ENCODE measurements at regions not wholly inside any gene's neighbourhood (a gene's known extent, or its start where the extent isn't known, plus 50 kb on each side); places are given as distances from the start of the nearest gene placed in this dataset.
A peak's percentile ranks its signal among the peaks of the same experiment; 100 is the strongest.
"Not testable (repeated sequence)": the region's sequence is repeated elsewhere in the genome, so short reads cannot be mapped to it uniquely, and the experiment has no call there.

GRCh38 chr15:94844538-94845389 is 613.4 kb downstream of the MCTP2 start:
- DNase-seq (ENCODE audit: low spot score): peak; percentile 28

- DNase-seq (ENCODE audit: low spot score): no peak
Measured at GRCh38 chr15:94845390-94845716, 614.0 kb downstream of the MCTP2 start.

GRCh38 chr15:94847325-94847724 is 616.0 kb downstream of the MCTP2 start:
- DNase-seq (ENCODE audit: low spot score): no peak

DNA sequence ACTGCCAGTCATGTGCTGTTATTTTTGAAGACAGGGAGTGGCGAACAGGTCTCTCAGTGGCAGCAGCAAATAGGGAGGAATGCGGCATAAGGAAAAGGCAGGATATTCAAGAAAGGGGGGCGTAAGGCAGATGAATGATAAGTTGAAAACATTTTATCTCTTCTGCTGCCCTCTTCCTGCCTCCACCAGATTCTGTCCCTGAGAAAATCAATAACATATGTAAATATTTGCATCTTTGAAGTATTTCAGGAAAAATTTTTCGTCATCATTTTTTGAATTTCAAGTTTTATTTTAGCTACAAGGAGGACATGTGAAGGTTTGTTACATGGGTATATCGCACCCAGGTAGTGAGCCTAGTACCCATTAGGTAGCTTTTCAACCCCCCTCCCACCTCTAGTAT is 616.7 kb downstream of the MCTP2 start:
- no peak for DNase-seq (ENCODE audit: low spot score)

- DNase-seq (ENCODE audit: low spot score): no peak
Measured at GRCh38 chr15:94855018-94855408, 623.7 kb downstream of the MCTP2 start.

- DNase-seq (ENCODE audit: low spot score): no peak
Measured at GRCh38 chr15:94855409-94856266, 624.3 kb downstream of the MCTP2 start.

DNA sequence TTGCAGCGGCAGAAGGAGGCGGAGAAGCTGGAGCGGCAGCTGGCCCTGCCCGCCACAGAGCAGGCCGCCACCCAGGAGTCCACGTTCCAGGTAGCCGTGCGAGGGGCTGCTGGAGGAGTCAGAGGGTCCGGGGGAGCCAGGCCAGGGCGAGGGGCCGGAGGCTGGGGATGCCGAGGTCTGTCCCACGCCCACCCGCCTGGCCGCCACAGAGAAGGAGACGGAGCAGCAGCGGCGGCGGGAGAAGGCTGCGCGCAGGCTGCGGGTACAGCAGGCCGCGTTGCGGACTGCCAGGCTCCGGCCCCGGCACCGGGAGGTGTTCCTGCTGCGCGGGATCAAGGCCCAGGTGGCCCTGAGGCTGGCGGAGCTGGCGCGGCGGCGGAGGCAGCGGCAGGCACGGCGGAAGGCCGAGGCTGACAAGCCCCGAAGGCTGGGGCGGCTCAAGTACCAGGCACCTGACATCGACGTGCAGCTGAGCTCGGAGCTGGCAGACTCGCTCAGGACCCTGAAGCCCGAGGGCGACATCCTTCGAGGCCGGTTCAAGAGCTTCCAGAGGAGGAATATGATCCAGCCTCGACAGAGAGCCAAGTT is 625.0 kb downstream of the MCTP2 start:
- DNase-seq (ENCODE audit: low spot score): no peak

DNA sequence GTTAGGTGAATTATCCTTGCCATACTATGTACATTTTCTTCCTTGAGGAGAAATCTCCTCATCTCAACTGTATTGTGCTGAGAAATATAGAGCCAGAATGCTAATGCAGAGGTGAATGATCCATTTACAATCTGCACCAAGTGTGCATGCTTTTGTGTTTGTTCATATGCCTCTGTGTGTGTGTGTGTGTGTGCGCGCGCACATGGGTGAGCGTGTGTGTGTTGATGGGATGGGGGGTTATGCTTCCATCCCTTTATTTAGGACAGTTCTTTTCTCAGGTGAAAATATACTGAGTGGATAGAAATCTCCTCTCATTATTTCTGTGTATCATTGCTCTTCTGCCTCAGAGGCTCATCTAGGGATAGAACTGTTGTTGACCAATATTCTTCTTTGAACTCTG is 626.1 kb downstream of the MCTP2 start:
- DNase-seq (ENCODE audit: low spot score): no peak

- no peak for DNase-seq (ENCODE audit: low spot score)
Measured at GRCh38 chr15:94858011-94858410, 626.6 kb downstream of the MCTP2 start.

DNA sequence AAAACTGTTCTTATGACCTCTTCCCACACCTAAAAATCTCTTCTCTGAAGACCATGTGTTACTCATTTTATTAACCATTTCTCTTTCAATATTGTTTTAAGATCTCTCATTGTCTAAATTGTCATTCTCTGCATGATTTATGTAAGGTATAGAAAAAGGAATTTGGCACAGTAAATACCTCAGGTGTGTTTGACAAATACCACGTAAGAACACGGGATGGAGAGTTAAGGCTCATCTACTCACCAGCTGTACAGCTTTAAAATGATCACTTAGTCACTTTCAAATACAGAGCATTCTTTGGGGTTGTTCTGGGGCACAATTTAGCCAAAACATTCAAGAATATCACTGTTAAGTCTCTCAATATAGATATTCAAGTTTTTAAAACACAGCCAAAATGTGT is 627.1 kb downstream of the MCTP2 start:
- DNase-seq (ENCODE audit: low spot score): no peak

DNA sequence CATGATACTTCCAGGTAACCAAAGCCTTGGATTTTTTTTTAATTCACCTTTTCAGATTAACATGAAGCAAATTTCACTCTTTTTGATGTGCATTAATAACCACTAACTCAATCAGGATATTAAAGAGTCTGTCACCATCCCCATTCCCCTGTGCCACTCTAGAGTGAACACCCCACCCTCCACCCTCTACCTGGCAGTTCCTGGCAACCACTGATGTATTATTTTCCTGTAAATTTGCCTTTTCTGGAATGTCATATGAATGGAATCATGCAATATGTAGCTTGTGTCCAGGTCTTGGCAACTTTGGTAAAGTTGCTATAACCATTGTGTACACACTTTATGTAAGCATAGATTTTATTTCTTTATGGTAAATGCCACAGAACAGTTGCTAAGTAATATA is 627.6 kb downstream of the MCTP2 start:
- DNase-seq (ENCODE audit: low spot score): no peak

DNA sequence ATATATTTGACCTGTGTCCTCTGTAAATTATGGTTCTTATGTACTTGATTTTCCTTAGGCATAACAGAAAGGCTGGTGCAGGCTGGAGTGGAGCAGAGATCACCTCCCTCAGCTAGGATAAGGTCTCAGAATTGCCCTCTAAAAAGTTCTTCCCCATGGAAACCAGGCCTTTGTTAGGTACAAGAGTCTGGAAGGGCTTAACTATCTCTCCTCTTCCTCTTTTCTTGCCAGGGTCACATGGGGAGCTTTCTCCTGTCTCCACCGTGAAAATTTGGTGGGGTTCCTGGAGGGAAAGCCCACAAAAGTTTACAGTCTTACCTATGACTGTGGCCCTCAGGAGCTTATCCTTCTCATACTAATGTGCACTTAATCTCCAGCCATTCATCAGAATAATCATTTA is 633.2 kb downstream of the MCTP2 start:
- no peak for DNase-seq (ENCODE audit: low spot score)

- not testable (repeated sequence) for DNase-seq (ENCODE audit: low spot score)
Measured at GRCh38 chr15:94868265-94868664, 636.9 kb downstream of the MCTP2 start.

GRCh38 chr15:94875550-94875949 is 644.2 kb downstream of the MCTP2 start:
- no peak for DNase-seq (ENCODE audit: low spot score)

DNA sequence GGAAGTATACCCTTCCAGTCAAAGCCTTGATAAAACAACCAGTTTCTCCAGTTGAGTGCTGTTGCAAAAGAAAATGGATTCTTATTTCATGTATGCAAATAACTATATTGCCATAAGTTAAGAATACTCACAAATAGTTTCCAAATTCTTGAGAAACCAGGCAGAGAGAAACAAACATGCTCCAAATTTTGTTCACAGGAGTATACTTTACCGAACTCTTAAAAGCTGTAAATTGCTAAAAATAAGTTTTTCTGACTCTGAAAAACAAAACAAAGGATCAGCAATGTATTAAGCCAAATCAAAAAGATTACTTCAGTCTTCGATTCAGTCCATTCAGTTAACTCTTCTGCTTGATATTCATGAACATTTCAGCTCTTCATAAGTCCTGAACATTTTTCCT is 646.5 kb downstream of the MCTP2 start:
- DNase-seq (ENCODE audit: low spot score): no peak

DNA sequence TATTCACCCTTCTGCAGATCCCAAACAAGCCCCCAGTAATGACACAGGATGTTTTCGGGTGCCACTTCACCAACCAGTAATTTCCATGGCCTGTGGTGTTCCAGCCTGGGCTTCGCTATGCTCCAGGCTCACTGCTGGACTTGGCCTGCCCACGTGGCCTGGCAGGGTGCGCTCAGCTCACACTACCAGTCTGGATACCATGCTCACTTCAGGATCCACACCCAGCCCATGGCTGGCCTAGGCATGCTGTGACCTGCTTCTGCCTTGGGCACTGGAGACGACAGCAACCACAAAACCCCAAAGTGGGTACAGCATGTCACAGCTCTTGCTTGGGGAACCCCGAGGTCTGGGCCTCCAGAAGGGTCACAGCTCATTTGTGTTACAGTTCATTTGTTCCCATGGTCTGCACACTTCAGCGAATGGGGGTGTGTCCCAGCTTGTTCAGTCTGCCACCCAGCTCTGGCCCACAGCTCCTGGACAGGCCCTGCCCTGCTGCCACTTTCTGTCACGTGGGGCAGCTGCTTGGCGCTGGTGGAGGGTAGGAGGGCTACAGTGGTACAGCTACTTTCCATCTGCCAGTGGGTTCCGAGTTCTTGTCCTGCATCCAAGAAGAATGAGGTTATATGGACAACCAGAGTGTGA is 650.8 kb downstream of the MCTP2 start:
- DNase-seq (ENCODE audit: low spot score): no peak

- DNase-seq (ENCODE audit: low spot score): no peak
Measured at GRCh38 chr15:94887391-94887790, 656.0 kb downstream of the MCTP2 start.

GRCh38 chr15:94889153-94889552 is 657.8 kb downstream of the MCTP2 start:
- no peak for DNase-seq (ENCODE audit: low spot score)

DNA sequence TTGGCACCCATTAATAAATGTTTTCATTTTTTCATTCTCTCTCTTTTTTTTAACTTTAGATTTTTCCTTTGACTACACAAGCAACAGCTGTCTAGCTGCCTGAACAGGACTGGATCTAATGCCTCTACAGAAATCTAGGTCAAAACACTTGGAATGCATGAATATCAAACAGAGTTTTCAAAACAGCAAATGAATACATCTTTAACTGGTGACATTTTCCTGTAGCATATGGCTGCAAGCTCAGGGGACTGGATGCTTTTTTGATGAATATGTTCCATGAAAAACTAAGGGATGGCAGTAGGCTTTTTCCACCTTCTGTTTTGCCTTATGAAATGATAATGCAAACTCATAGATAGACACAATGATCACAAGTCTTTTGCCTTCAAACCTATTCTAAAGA is 661.7 kb downstream of the MCTP2 start:
- peak; percentile 7 for DNase-seq (ENCODE audit: low spot score)

- no peak for DNase-seq (ENCODE audit: low spot score)
Measured at GRCh38 chr15:94894056-94894455, 662.7 kb downstream of the MCTP2 start.

DNA sequence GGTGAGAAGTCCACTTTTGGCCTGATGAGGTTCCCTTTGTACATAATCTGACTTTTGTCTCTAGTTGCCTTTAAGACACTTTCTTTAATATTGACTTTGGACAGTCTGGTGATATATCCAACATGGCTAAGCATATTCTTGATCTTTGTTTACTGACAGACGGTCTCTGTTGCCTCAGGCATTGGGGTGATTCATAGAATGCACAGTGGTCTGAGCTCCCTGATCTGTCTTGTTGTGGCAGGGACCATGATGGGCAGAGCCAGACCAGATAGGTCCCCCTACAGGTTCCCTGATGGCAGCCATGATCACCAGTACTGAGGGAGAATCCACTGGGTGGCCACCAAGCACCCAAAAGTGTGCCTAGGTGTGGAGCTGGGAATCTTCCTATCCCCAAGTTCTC is 678.1 kb downstream of the MCTP2 start:
- DNase-seq (ENCODE audit: low spot score): no peak

DNA sequence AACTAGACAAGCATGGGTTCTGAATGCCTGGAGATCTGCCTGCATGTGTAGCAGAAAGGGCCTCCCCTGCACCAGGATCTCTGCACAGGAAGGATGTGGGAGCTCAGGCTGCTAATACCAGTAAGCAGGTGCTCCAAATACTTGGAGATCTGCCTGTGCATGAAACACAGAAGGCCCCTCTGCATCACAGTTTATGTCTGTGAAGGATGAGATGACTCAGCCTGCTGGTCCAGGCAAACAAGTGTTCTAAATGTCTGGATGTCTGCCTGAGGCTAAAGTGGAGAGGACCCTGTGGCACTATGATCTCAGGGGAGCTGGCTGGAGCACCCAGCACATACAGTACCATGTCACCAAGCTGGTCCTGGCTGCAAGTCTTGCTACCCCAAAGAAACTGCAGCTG is 678.8 kb downstream of the MCTP2 start:
- no peak for DNase-seq (ENCODE audit: low spot score)

GRCh38 chr15:94912760-94913159 is 681.4 kb downstream of the MCTP2 start:
- DNase-seq (ENCODE audit: low spot score): no peak

Measured in pons (tissue), 1 donor.